Choroid plexus epithelial cell (primary cell): ENCODE measurements at regions not wholly inside any gene's neighbourhood (a gene's known extent, or its start where the extent isn't known, plus 50 kb on each side); places are given as distances from the start of the nearest gene placed in this dataset.
A peak's percentile ranks its signal among the peaks of the same experiment; 100 is the strongest.

Experiments
- DNase-seq: peaks from one replicate; pipeline ENCODE4 v3.0.0-alpha.2; 2010; ENCODE audit warnings: low read depth
- H3K4me3 ChIP-seq: 2 replicates; pipeline ENCODE4 v1.5.1; 2011; ENCODE audit warnings: low read depth, mild to moderate bottlenecking, control low read depth, low read length, moderate library complexity
- CTCF ChIP-seq: conservative IDR thresholded peaks from 2 replicates; pipeline ENCODE4 v1.5.1; 2011; ENCODE audit warnings: low read depth, mild to moderate bottlenecking, control low read depth, inconsistent platforms, low read length, moderate library complexity

- TF ChIP-seq CTCF: no peak
- no peak overlapping the region for H3K4me3 ChIP-seq
- DNase-seq: peak; percentile 31
Observed at GRCh38 chr4:156419080-156419685, 465.5 kb upstream of the CTSO start.

- no peak overlapping the region for H3K4me3 ChIP-seq
- TF ChIP-seq CTCF: no peak
- no peak for DNase-seq
Observed at GRCh38 chr4:156414406-156414805, 460.7 kb upstream of the CTSO start.

- no peak for TF ChIP-seq CTCF
- no peak for DNase-seq
- H3K4me3 ChIP-seq: no peak overlapping the region
Observed at GRCh38 chr4:156413239-156414135, 459.8 kb upstream of the CTSO start.

- no peak overlapping the region for H3K4me3 ChIP-seq
Observed at GRCh38 chr4:156411531-156411930, 457.9 kb upstream of the CTSO start.

GRCh38 chr4:156408749-156409148, 455.1 kb upstream of the CTSO start:
- no peak for TF ChIP-seq CTCF
- H3K4me3 ChIP-seq: no peak overlapping the region
- DNase-seq: no peak

More at GRCh38 chr4:156411531-156411930, 457.9 kb upstream of the CTSO start:
- TF ChIP-seq CTCF: no peak
- DNase-seq: no peak

GRCh38 chr4:156401371-156401770, 447.7 kb upstream of the CTSO start:
- TF ChIP-seq CTCF: no peak
- H3K4me3 ChIP-seq: no peak overlapping the region
- DNase-seq: no peak
